SK-N-MC (cell line): ENCODE measurements at regions not wholly inside any gene's neighbourhood (a gene's known extent, or its start where the extent isn't known, plus 50 kb on each side); places are given as distances from the start of the nearest gene placed in this dataset.

ENCODE experiments used
- EZH2 ChIP-seq: fragments of 200-600 bp; sonication (generic); IDR thresholded peaks from one replicate; pipeline ENCODE4 v1.6.1; 2017; ENCODE audit warnings: antibody characterized with exemption
- FOXP2 ChIP-seq: optimal IDR thresholded peaks from 2 replicates; pipeline ENCODE3; 2011; ENCODE audit warnings: mild to moderate bottlenecking, moderate library complexity; ENCODE audit not compliant: insufficient read depth; ENCODE audit errors: extremely low read length, control extremely low read depth
- POLR2AphosphoS5 ChIP-seq: IDR thresholded peaks from 2 replicates; pipeline ENCODE4 v1.6.1; 2012; ENCODE audit warnings: mild to moderate bottlenecking, low read depth, low read length, borderline replicate concordance

GRCh38 chr2:219947575-219947974 is 320.1 kb downstream of the SLC4A3 start:
- TF ChIP-seq POLR2AphosphoS5: no peak
- TF ChIP-seq EZH2: no peak
- TF ChIP-seq FOXP2: no peak
